CD14-positive monocyte (primary cell): ENCODE measurements at regions not wholly inside any gene's neighbourhood (a gene's known extent, or its start where the extent isn't known, plus 50 kb on each side); places are given as distances from the start of the nearest gene placed in this dataset.

ENCODE experiments used
- DNase-seq, 3 donors: peaks; one replicate each; pipeline ENCODE4 v3.0.0-alpha.2; 2011 to 2022
- H2AFZ ChIP-seq: 2 replicates; pipeline ENCODE4 v1.6.0; 2012; ENCODE audit warnings: mild to moderate bottlenecking, low read depth, low read length, inconsistent platforms; ENCODE audit not compliant: insufficient read depth, poor library complexity, severe bottlenecking
- H3K27ac ChIP-seq, 2 donors: 1 replicate in 1 of 2; 2 replicates in 1 of 2; pipeline ENCODE4 v1.5.1; 2012 to 2013; ENCODE audit warnings: low read length in 2 of 2, control low read depth in 1 of 2, inconsistent platforms in 1 of 2, low read depth in 1 of 2, mild to moderate bottlenecking in 1 of 2
- H3K27me3 ChIP-seq, 2 donors: one replicate each; pipeline versions ENCODE4 v1.6.0 to v1.6.1; 2011 to 2013; ENCODE audit warnings: low read length in 2 of 2; ENCODE audit not compliant: control insufficient read depth in 2 of 2, insufficient read depth in 2 of 2
- H3K36me3 ChIP-seq, 2 donors: replicated peaks in 1 of 2; 1 replicate in 1 of 2; 2 replicates in 1 of 2; pipeline versions ENCODE4 v1.5.1 to v1.6.1; 2012 to 2013; ENCODE audit warnings: low read length in 2 of 2, control low read depth in 1 of 2, inconsistent platforms in 1 of 2, mild to moderate bottlenecking in 1 of 2; ENCODE audit not compliant: insufficient read depth in 2 of 2, control insufficient read depth in 1 of 2
- H3K4me1 ChIP-seq, 2 donors: 1 replicate in 1 of 2; 2 replicates in 1 of 2; pipeline versions ENCODE4 v1.5.1 to v1.6.1; 2012 to 2013; ENCODE audit warnings: low read length in 2 of 2, control low read depth in 1 of 2, inconsistent platforms in 1 of 2, mild to moderate bottlenecking in 1 of 2, moderate library complexity in 1 of 2; ENCODE audit not compliant: insufficient read depth in 2 of 2, control insufficient read depth in 1 of 2
- H3K4me2 ChIP-seq: replicated peaks from 2 replicates; pipeline ENCODE3; 2012; ENCODE audit warnings: low read length, moderate library complexity, mild to moderate bottlenecking; ENCODE audit not compliant: poor library complexity, severe bottlenecking; ENCODE audit errors: extremely low read depth
- H3K4me3 ChIP-seq, 3 experiments: fragments of 200-600 bp in 1 of 3; sonication (generic) in 1 of 3; replicated peaks in 1 of 3; 1 replicate in 2 of 3; 2 replicates in 1 of 3; pipeline ENCODE4 v1.5.1; 2011 to 2013; ENCODE audit warnings: low read length in 3 of 3, mild to moderate bottlenecking in 3 of 3, control low read depth in 2 of 3, low read depth in 2 of 3, inconsistent platforms in 1 of 3, moderate library complexity in 1 of 3
- H3K79me2 ChIP-seq: 2 replicates; pipeline ENCODE4 v1.6.0; 2012; ENCODE audit warnings: mild to moderate bottlenecking, control low read depth, inconsistent platforms, low read length, moderate library complexity; ENCODE audit not compliant: insufficient read depth
- H3K9ac ChIP-seq: 2 replicates; pipeline ENCODE4 v1.6.0; 2017; ENCODE audit warnings: low read length, mild to moderate bottlenecking; ENCODE audit not compliant: insufficient read depth, poor library complexity, severe bottlenecking
- H3K9me3 ChIP-seq, 2 donors: replicated peaks in 1 of 2; 1 replicate in 1 of 2; 2 replicates in 1 of 2; pipeline versions ENCODE4 v1.5.1 to v1.6.1; 2012 to 2013; ENCODE audit warnings: low read length in 2 of 2, control low read depth in 1 of 2; ENCODE audit not compliant: control insufficient read depth in 1 of 2, insufficient read depth in 1 of 2
- H4K20me1 ChIP-seq: 2 replicates; pipeline ENCODE4 v1.6.0; 2012; ENCODE audit warnings: mild to moderate bottlenecking, low read length, control low read depth, moderate library complexity; ENCODE audit not compliant: insufficient read depth
- H3K27ac Mint-ChIP-seq, 7 donors: one replicate each; pipeline ENCODE4 v1.8.0; 2020; ENCODE audit warnings: mild to moderate bottlenecking in 7 of 7, mixed read lengths in 7 of 7, moderate library complexity in 6 of 7, inconsistent platforms in 2 of 7
- H3K27me3 Mint-ChIP-seq, 3 donors: one replicate each; pipeline ENCODE4 v1.8.0; 2021 to 2022; ENCODE audit warnings: low read depth in 3 of 3, mild to moderate bottlenecking in 3 of 3, mixed read lengths in 3 of 3, moderate library complexity in 3 of 3, inconsistent platforms in 1 of 3
- H3K36me3 Mint-ChIP-seq, 2 donors: one replicate each; pipeline ENCODE4 v1.8.0; 2020; ENCODE audit warnings: mixed read lengths in 2 of 2, inconsistent platforms in 1 of 2, mild to moderate bottlenecking in 1 of 2
- H3K4me1 Mint-ChIP-seq: one replicate; pipeline ENCODE4 v1.8.0; 2020; ENCODE audit warnings: mild to moderate bottlenecking, mixed read lengths
- H3K4me3 Mint-ChIP-seq, 2 donors: one replicate each; pipeline ENCODE4 v1.8.0; 2020; ENCODE audit warnings: mild to moderate bottlenecking in 2 of 2, mixed read lengths in 2 of 2, moderate library complexity in 1 of 2
- H3K9me3 Mint-ChIP-seq, 7 donors: one replicate each; pipeline ENCODE4 v1.8.0; 2020 to 2022; ENCODE audit warnings: mixed read lengths in 7 of 7, mild to moderate bottlenecking in 6 of 7, moderate library complexity in 6 of 7, inconsistent platforms in 2 of 7
- WGBS: methylation state at CpG from one replicate; pipeline ENCODE4 v1.1.5; 2013; ENCODE audit warnings: missing lambda C conversion rate; ENCODE audit not compliant: insufficient coverage; 5-methylcytosine and 5-hydroxymethylcytosine counted together
- intact Hi-C, 2 donors: fragments of 100-400 bp; cut with micrococcal nuclease; formaldehyde crosslinking; loops; one replicate each; pipeline versions ENCODE4 v1.15.0 to v1.15.1; 2023
- TF ChIP-seq, protein P1 (sequence below): fragments of 200-600 bp; IDR thresholded peaks from one replicate; pipeline ENCODE4 v1.8.0; 2022; ENCODE audit warnings: antibody characterized with exemption, mild to moderate bottlenecking

DNA sequence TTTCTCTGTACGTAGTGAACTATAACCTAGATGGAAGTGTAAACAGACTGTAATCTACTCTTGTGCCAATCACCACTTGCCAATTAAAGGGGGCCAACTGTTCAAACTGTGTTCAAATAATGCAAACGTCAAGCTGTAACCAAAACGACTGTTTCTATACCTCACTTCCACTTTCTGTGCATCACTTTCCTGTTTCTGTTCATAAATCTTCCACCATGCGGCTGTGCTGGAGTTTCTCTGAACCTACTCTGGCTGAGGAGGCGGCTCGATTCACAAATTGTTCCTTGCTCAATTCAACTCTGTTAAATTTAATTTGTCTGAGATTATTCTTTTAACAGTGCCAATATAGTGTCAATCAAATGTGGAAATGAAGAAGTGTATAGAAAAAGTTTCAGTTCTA lies 206.7 kb upstream of the TBC1D5 start:
- 0% methylated on average over 2 of the region's 6 CpGs for WGBS
- Histone ChIP-seq H3K36me3 (no peaks in the 10 kb centered on the region), H3K9ac (no peak overlapping the region), H3K4me3 (peak overlapping the region in 1 of 3 experiments; percentile 22), H3K4me2 (peak overlapping the region; percentile 42), H2AFZ (peak overlapping the region; percentile 55), H3K9me3 (peaks cover 15 to 22% of the 10 kb centered on the region in 2 donors), H3K27ac (no peak overlapping the region), H4K20me1 (no peaks in the 10 kb centered on the region), H3K79me2 (no peaks in the 10 kb centered on the region), H3K4me1 (peaks cover 3 to 10% of the 10 kb centered on the region in 2 donors), H3K27me3 (no peaks in the 10 kb centered on the region)
- H3K27me3 Mint-ChIP-seq: no peaks in the 10 kb centered on the region
- TF ChIP-seq, protein P1, sequence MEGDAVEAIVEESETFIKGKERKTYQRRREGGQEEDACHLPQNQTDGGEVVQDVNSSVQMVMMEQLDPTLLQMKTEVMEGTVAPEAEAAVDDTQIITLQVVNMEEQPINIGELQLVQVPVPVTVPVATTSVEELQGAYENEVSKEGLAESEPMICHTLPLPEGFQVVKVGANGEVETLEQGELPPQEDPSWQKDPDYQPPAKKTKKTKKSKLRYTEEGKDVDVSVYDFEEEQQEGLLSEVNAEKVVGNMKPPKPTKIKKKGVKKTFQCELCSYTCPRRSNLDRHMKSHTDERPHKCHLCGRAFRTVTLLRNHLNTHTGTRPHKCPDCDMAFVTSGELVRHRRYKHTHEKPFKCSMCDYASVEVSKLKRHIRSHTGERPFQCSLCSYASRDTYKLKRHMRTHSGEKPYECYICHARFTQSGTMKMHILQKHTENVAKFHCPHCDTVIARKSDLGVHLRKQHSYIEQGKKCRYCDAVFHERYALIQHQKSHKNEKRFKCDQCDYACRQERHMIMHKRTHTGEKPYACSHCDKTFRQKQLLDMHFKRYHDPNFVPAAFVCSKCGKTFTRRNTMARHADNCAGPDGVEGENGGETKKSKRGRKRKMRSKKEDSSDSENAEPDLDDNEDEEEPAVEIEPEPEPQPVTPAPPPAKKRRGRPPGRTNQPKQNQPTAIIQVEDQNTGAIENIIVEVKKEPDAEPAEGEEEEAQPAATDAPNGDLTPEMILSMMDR: no peak
- H3K36me3 Mint-ChIP-seq: no peaks in the 10 kb centered on the region
- H3K9me3 Mint-ChIP-seq: peaks cover 22 to 33% (median 28%) of the 10 kb centered on the region in 7 donors
- DNase-seq: no peak
- intact Hi-C loops: no loop called here
- peaks cover 25% of the 10 kb centered on the region for H3K4me1 Mint-ChIP-seq
- H3K27ac Mint-ChIP-seq: peak overlapping the region in 1 of 7 donors; percentile 35
- peak overlapping the region in 1 of 2 donors; percentile 74 for H3K4me3 Mint-ChIP-seq

GRCh38 chr3:17947833-17948232 lies 205.4 kb upstream of the TBC1D5 start:
- no peaks in the 10 kb centered on the region for H4K20me1 ChIP-seq
- intact Hi-C loops: no loop called here

More at GRCh38 chr3:17947833-17948232, 205.4 kb upstream of the TBC1D5 start:
- peaks cover 15 to 22% of the 10 kb centered on the region in 2 donors for H3K9me3 ChIP-seq
- H3K27me3 ChIP-seq: no peaks in the 10 kb centered on the region
- Mint-ChIP-seq H3K4me1 (peaks cover 25% of the 10 kb centered on the region), H3K9me3 (peaks cover 19 to 31% (median 27%) of the 10 kb centered on the region in 7 donors), H3K4me3 (no peak overlapping the region), H3K27ac (no peak overlapping the region), H3K27me3 (no peaks in the 10 kb centered on the region), H3K36me3 (no peaks in the 10 kb centered on the region)
- H3K9ac ChIP-seq: no peak overlapping the region
- no peak overlapping the region for H3K4me3 ChIP-seq
- DNase-seq: no peak
- H3K79me2 ChIP-seq: no peaks in the 10 kb centered on the region
- peaks cover 3 to 10% of the 10 kb centered on the region in 2 donors for H3K4me1 ChIP-seq
- no peak overlapping the region for H3K4me2 ChIP-seq
- no peaks in the 10 kb centered on the region for H3K36me3 ChIP-seq
- H3K27ac ChIP-seq: no peak overlapping the region
- TF ChIP-seq, protein P1: no peak
- no peak overlapping the region for H2AFZ ChIP-seq
